Mesothelial cell of epicardium (in vitro differentiated cells): ENCODE measurements at regions not wholly inside any gene's neighbourhood (a gene's known extent, or its start where the extent isn't known, plus 50 kb on each side); places are given as distances from the start of the nearest gene placed in this dataset.
"Not testable (repeated sequence)": the region's sequence is repeated elsewhere in the genome, so short reads cannot be mapped to it uniquely, and the experiment has no call there.

Experiments used
- DNase-seq, 2 experiments: peaks; one replicate each; pipeline ENCODE4 v3.0.0; 2021; ENCODE audit warnings: low spot score in 2 of 2; ENCODE audit not compliant: unreplicated experiment in 2 of 2
- H3K27ac Mint-ChIP-seq: 2 replicates; pipeline ENCODE4 v1.8.0; 2021; ENCODE audit warnings: mixed read lengths
- H3K27me3 Mint-ChIP-seq: 2 replicates; pipeline ENCODE4 v1.8.0; 2021; ENCODE audit warnings: low read depth, mixed read lengths
- H3K36me3 Mint-ChIP-seq: 2 replicates; pipeline ENCODE4 v1.8.0; 2021; ENCODE audit warnings: mixed read lengths
- H3K4me1 Mint-ChIP-seq: 2 replicates; pipeline ENCODE4 v1.8.0; 2021; ENCODE audit warnings: mixed read lengths
- H3K4me3 Mint-ChIP-seq: 2 replicates; pipeline ENCODE4 v1.8.0; 2021; ENCODE audit warnings: mild to moderate bottlenecking, moderate library complexity, mixed read lengths
- H3K9me3 Mint-ChIP-seq: 2 replicates; pipeline ENCODE4 v1.8.0; 2021; ENCODE audit warnings: mixed read lengths
- TF ChIP-seq, protein P1 (sequence below): fragments of 200-600 bp; sonication (generic); IDR thresholded peaks from one replicate; pipeline ENCODE4 v1.5.0; 2021; ENCODE audit warnings: antibody characterized with exemption; ENCODE audit not compliant: unreplicated experiment

DNA sequence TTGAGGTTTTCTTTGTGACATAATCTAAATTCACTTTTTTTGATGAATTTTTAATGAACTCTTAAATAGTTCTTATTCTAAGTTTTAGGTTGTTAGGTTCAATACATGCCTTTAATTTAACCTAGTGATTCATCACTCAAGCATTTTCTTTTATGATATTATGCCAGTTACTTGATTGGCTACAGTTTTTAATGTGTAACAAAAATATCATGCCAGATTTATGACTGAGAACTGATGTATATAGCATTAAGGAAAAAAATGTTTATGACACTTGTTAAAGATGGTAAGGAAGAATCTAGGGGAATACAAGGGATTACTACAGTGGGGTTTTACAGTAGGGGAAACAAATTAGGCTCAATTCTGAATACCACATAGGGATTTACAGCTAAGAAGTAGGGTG is 103.1 kb downstream of the VGLL3 start:
- no peak for DNase-seq
- no peak overlapping the region for H3K4me3 Mint-ChIP-seq
- no peaks in the 10 kb centered on the region for H3K4me1 Mint-ChIP-seq
- no peak overlapping the region for H3K27ac Mint-ChIP-seq
- H3K9me3 Mint-ChIP-seq: no peaks in the 10 kb centered on the region
- TF ChIP-seq, protein P1, sequence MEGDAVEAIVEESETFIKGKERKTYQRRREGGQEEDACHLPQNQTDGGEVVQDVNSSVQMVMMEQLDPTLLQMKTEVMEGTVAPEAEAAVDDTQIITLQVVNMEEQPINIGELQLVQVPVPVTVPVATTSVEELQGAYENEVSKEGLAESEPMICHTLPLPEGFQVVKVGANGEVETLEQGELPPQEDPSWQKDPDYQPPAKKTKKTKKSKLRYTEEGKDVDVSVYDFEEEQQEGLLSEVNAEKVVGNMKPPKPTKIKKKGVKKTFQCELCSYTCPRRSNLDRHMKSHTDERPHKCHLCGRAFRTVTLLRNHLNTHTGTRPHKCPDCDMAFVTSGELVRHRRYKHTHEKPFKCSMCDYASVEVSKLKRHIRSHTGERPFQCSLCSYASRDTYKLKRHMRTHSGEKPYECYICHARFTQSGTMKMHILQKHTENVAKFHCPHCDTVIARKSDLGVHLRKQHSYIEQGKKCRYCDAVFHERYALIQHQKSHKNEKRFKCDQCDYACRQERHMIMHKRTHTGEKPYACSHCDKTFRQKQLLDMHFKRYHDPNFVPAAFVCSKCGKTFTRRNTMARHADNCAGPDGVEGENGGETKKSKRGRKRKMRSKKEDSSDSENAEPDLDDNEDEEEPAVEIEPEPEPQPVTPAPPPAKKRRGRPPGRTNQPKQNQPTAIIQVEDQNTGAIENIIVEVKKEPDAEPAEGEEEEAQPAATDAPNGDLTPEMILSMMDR: no peak
- no peaks in the 10 kb centered on the region for H3K27me3 Mint-ChIP-seq
- no peaks in the 10 kb centered on the region for H3K36me3 Mint-ChIP-seq

GRCh38 chr3:86880066-86880465 is 110.9 kb downstream of the VGLL3 start:
- Mint-ChIP-seq H3K9me3 (peaks cover 6% of the 10 kb centered on the region), H3K4me3 (no peak overlapping the region), H3K27ac (no peak overlapping the region), H3K36me3 (no peaks in the 10 kb centered on the region), H3K27me3 (no peaks in the 10 kb centered on the region), H3K4me1 (no peaks in the 10 kb centered on the region)
- TF ChIP-seq, protein P1: no peak
- DNase-seq: no peak

DNA sequence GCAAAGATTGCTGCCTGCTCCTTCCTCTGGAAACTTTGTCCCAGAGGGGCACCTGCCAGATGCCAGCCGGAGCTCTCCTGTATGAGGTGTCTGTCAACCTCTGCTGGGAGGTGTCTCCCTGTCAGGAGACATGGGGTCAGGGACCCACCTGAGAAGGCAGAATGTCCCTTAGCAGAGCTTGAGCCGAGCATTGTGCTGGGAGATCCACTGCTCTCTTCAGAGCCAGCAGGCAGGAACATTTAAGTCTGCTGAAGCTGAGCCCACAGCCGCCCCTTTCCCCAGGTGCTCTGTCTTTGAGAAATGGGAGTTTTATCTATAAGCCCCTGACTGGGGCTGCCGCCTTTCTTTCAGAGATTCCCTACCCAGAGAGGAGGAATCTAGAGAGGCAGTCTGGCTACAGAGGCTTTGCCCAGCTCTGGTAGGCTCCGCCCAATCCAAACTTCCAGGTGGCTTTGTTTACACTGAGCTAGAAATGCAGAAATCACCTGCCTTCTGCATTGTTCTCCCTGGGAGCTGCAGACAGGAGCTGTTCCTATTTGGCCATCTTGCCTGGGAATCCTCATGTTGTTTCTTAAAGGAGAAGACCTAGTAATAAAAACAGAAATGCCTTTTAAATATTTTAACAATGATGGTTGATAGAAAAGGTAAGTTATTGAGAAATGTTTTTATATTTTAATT is 114.3 kb downstream of the VGLL3 start:
- not testable (repeated sequence) for H3K27ac Mint-ChIP-seq, H3K27me3 Mint-ChIP-seq, H3K4me3 Mint-ChIP-seq, DNase-seq, H3K4me1 Mint-ChIP-seq, H3K36me3 Mint-ChIP-seq
- peaks cover 31% of the 10 kb centered on the region for H3K9me3 Mint-ChIP-seq

- H3K4me1 Mint-ChIP-seq: not testable (repeated sequence)
Measured at GRCh38 chr3:86874790-86875189, 116.2 kb downstream of the VGLL3 start.

DNA sequence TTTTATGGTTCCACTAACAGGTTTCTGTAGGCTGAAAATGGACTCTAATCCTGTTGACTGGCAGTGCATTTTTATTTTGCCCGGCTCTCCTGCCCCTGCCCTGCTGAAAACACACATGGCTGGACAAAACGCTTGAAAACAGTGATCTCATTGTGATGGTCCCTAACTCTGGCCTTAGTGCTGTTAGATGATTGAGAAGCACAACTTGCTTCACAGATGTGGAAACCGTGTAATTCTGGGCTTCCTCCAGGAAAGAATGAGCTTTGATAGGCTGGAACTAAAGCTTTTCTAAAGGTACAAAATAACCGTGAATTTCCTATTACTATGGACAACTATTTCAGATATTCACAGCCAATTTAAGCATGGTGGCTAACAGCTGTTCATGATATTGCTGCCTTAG is 121.4 kb downstream of the VGLL3 start:
- H3K4me1 Mint-ChIP-seq: peaks cover 5% of the 10 kb centered on the region

More at GRCh38 chr3:86874790-86875189, 116.2 kb downstream of the VGLL3 start:
- H3K36me3 Mint-ChIP-seq, H3K27ac Mint-ChIP-seq, H3K27me3 Mint-ChIP-seq, H3K4me3 Mint-ChIP-seq, DNase-seq: not testable (repeated sequence)
- peaks cover 31% of the 10 kb centered on the region for H3K9me3 Mint-ChIP-seq

DNA sequence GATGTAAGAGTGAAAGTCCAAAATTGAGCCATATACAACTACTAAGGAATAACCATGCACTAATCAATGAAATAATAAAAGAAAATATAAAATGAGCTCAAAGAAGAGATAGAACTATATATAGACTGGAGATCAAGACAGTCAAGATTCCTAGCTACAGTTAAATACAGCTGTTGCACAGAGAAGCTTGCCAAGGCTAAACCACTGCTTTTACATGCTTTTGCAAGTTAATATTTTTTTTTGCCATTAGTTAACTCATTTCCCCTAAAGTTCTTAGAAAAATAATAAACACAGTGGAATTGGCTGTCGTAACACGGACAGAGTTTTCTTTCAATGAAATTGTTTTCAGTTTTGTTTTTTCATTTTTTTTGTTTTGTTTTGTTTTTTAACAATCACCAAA is 123.0 kb downstream of the VGLL3 start:
- no peaks in the 10 kb centered on the region for H3K36me3 Mint-ChIP-seq
- H3K4me3 Mint-ChIP-seq: no peak overlapping the region
- H3K27ac Mint-ChIP-seq: no peak overlapping the region
- peaks cover 5% of the 10 kb centered on the region for H3K9me3 Mint-ChIP-seq
- H3K27me3 Mint-ChIP-seq: no peaks in the 10 kb centered on the region
- DNase-seq: no peak
- TF ChIP-seq, protein P1: no peak
- peaks cover 5% of the 10 kb centered on the region for H3K4me1 Mint-ChIP-seq

More for the DNA sequence above, 121.4 kb downstream of the VGLL3 start:
- Mint-ChIP-seq H3K36me3 (no peaks in the 10 kb centered on the region), H3K4me3 (no peak overlapping the region), H3K27ac (no peak overlapping the region), H3K9me3 (peaks cover 20% of the 10 kb centered on the region), H3K27me3 (no peaks in the 10 kb centered on the region)
- no peak for DNase-seq
- TF ChIP-seq, protein P1: no peak

GRCh38 chr3:86865506-86865905 is 125.4 kb downstream of the VGLL3 start:
- no peaks in the 10 kb centered on the region for H3K36me3 Mint-ChIP-seq
- TF ChIP-seq, protein P1: no peak
- no peaks in the 10 kb centered on the region for H3K27me3 Mint-ChIP-seq
- H3K4me1 Mint-ChIP-seq: peaks cover 5% of the 10 kb centered on the region
- no peak overlapping the region for H3K4me3 Mint-ChIP-seq
- H3K27ac Mint-ChIP-seq: no peak overlapping the region
- peaks cover 7% of the 10 kb centered on the region for H3K9me3 Mint-ChIP-seq
- DNase-seq: no peak
